T-cell (primary cell): ENCODE measurements at regions not wholly inside any gene's neighbourhood (a gene's known extent, or its start where the extent isn't known, plus 50 kb on each side); places are given as distances from the start of the nearest gene placed in this dataset.

ENCODE experiments used
- ATAC-seq, 4 experiments: fragments of 200-7000 bp in 3 of 4; fragments of 150-1000 bp in 1 of 4; cut with Tn5 transposase; replicated peaks in 1 of 4; 1 replicate in 3 of 4; 2 replicates in 1 of 4; pipeline ENCODE4 v1.10.0; 2021; ENCODE audit warnings: moderate library complexity in 3 of 4, mild to moderate bottlenecking in 2 of 4, moderate number of reproducible peaks in 1 of 4
- CTCF ChIA-PET, 2 donors: fragments of 300-600 bp; sonication (Branson Sonifier 250); formaldehyde crosslinking; loops; one replicate each; lab custom pipeline; 2022; ENCODE audit warnings: antibody characterized with exemption in 2 of 2; lab: Charles Lee
- POLR2A ChIA-PET, 2 donors: fragments of 300-600 bp; sonication (Branson Sonifier 250); formaldehyde crosslinking; loops; one replicate each; lab custom pipeline; 2022; ENCODE audit warnings: antibody characterized with exemption in 2 of 2; lab: Charles Lee
- DNase-seq, 35 experiments: peaks; one replicate each; pipeline versions ENCODE4 v3.0.0 to v3.0.0-alpha.2; 2013 to 2023
- H3K27ac ChIP-seq: one replicate; pipeline ENCODE4 v1.5.1; 2013; ENCODE audit warnings: low read length
- H3K27me3 ChIP-seq, 2 experiments: replicated peaks in 1 of 2; 1 replicate in 1 of 2; 2 replicates in 1 of 2; pipeline versions ENCODE4 v1.6.1 to v1.7.0; 2013; ENCODE audit warnings: low read length in 1 of 2, mixed read lengths in 1 of 2; ENCODE audit not compliant: control insufficient read depth in 2 of 2, insufficient read depth in 2 of 2; ENCODE audit errors: extremely low read depth in 1 of 2
- H3K36me3 ChIP-seq, 2 donors: 1 replicate in 1 of 2; 2 replicates in 1 of 2; pipeline versions ENCODE4 v1.6.1 to v1.7.0; 2013; ENCODE audit warnings: low read length in 1 of 2; ENCODE audit not compliant: control insufficient read depth in 2 of 2, insufficient read depth in 1 of 2; ENCODE audit errors: extremely low read depth in 1 of 2
- H3K4me1 ChIP-seq, 2 experiments: 1 replicate in 1 of 2; 2 replicates in 1 of 2; pipeline versions ENCODE4 v1.6.1 to v1.7.0; 2013; ENCODE audit warnings: low read length in 2 of 2, mixed read lengths in 1 of 2; ENCODE audit not compliant: insufficient read depth in 2 of 2, control insufficient read depth in 1 of 2; ENCODE audit errors: extremely low read depth in 1 of 2
- H3K4me3 ChIP-seq, 2 donors: 1 replicate in 1 of 2; 2 replicates in 1 of 2; pipeline versions ENCODE4 v1.5.1 to v1.7.0; 2013; ENCODE audit warnings: mild to moderate bottlenecking in 2 of 2, low read length in 1 of 2, moderate library complexity in 1 of 2; ENCODE audit not compliant: control insufficient read depth in 1 of 2; ENCODE audit errors: extremely low read depth in 1 of 2
- H3K9me3 ChIP-seq: 2 replicates; pipeline ENCODE4 v1.7.0; 2013
- H3K27ac Mint-ChIP-seq, 2 donors: one replicate each; pipeline ENCODE4 v1.8.0; 2020 to 2021; ENCODE audit warnings: mild to moderate bottlenecking in 2 of 2, mixed read lengths in 2 of 2
- H3K27me3 Mint-ChIP-seq, 2 donors: one replicate each; pipeline ENCODE4 v1.8.0; 2021 to 2022; ENCODE audit warnings: mixed read lengths in 2 of 2
- H3K36me3 Mint-ChIP-seq: one replicate; pipeline ENCODE4 v1.8.0; 2021; ENCODE audit warnings: mixed read lengths
- H3K4me1 Mint-ChIP-seq, 3 donors: one replicate each; pipeline ENCODE4 v1.8.0; 2020 to 2022; ENCODE audit warnings: mixed read lengths in 3 of 3, mild to moderate bottlenecking in 1 of 3
- H3K4me3 Mint-ChIP-seq, 3 donors: one replicate each; pipeline ENCODE4 v1.8.0; 2020 to 2022; ENCODE audit warnings: mild to moderate bottlenecking in 3 of 3, mixed read lengths in 3 of 3, moderate library complexity in 3 of 3
- H3K9me3 Mint-ChIP-seq, 3 donors: one replicate each; pipeline ENCODE4 v1.8.0; 2020 to 2022; ENCODE audit warnings: mixed read lengths in 3 of 3
- WGBS: methylation state at CpG from one replicate; pipeline ENCODE4 v1.1.5; 2013; ENCODE audit warnings: missing lambda C conversion rate; ENCODE audit not compliant: insufficient coverage; 5-methylcytosine and 5-hydroxymethylcytosine counted together

GRCh38 chr2:66753660-66754059 lies 318.7 kb downstream of the MEIS1 start:
- Histone ChIP-seq H3K9me3 (no peaks in the 10 kb centered on the region), H3K4me1 (no peaks in the 10 kb centered on the region), H3K4me3 (no peak overlapping the region), H3K27me3 (no peaks in the 10 kb centered on the region), H3K36me3 (no peaks in the 10 kb centered on the region), H3K27ac (no peak overlapping the region)
- peaks cover 7 to 14% (median 11%) of the 10 kb centered on the region in 3 donors for H3K9me3 Mint-ChIP-seq
- CTCF ChIA-PET, result no interaction called here
- POLR2A ChIA-PET, result no interaction called here
- H3K27ac Mint-ChIP-seq, result no peak overlapping the region
- no peak overlapping the region for H3K4me3 Mint-ChIP-seq
- no peaks in the 10 kb centered on the region for H3K4me1 Mint-ChIP-seq
- DNase-seq (no peak), ATAC-seq (no peak)
- 100% methylated on average over 1 of the region's 3 CpGs for WGBS
- H3K36me3 Mint-ChIP-seq, result no peaks in the 10 kb centered on the region
- H3K27me3 Mint-ChIP-seq, result peaks cover 0 to 3% of the 10 kb centered on the region in 2 donors

- ChIA-PET POLR2A (no interaction called here), CTCF (interaction anchor here in 1 of 2 donors (1.2 kb wide), 1 partner anchor 30 kb away, joined by 3 read pairs; no protein-coding TSS in a partner anchor)
- Histone ChIP-seq H3K36me3 (no peaks in the 10 kb centered on the region), H3K4me1 (no peaks in the 10 kb centered on the region), H3K9me3 (no peaks in the 10 kb centered on the region), H3K27me3 (no peaks in the 10 kb centered on the region), H3K27ac (no peak overlapping the region), H3K4me3 (no peak overlapping the region)
- no peak for DNase-seq
- Mint-ChIP-seq H3K9me3 (peaks cover 7 to 14% (median 12%) of the 10 kb centered on the region in 3 donors), H3K4me1 (no peaks in the 10 kb centered on the region), H3K27me3 (peaks cover 0 to 3% of the 10 kb centered on the region in 2 donors), H3K4me3 (no peak overlapping the region), H3K36me3 (no peaks in the 10 kb centered on the region), H3K27ac (no peak overlapping the region)
- no peak for ATAC-seq
- no CpG with 5 or more reads among the region's 1 CpG for WGBS
These were observed 321.0 kb downstream of the MEIS1 start for GRCh38 chr2:66755974-66756373.

- Mint-ChIP-seq H3K27me3 (no peaks in the 10 kb centered on the region), H3K36me3 (no peaks in the 10 kb centered on the region), H3K4me3 (no peak overlapping the region), H3K4me1 (no peaks in the 10 kb centered on the region), H3K9me3 (peaks cover 3 to 11% (median 7%) of the 10 kb centered on the region in 3 donors), H3K27ac (no peak overlapping the region)
- CTCF ChIA-PET, result no interaction called here
- ATAC-seq (no peak), DNase-seq (no peak)
- Histone ChIP-seq H3K9me3 (no peaks in the 10 kb centered on the region), H3K27ac (no peak overlapping the region), H3K4me1 (no peaks in the 10 kb centered on the region), H3K4me3 (no peak overlapping the region), H3K36me3 (no peaks in the 10 kb centered on the region), H3K27me3 (no peaks in the 10 kb centered on the region)
- WGBS, result 100% methylated on average over 1 of the region's 2 CpGs
- POLR2A ChIA-PET, result no interaction called here
These were observed 326.9 kb downstream of the MEIS1 start for GRCh38 chr2:66761826-66762225.

- ATAC-seq (no peak), DNase-seq (no peak)
- Mint-ChIP-seq H3K27ac (no peak overlapping the region), H3K4me3 (no peak overlapping the region), H3K4me1 (no peaks in the 10 kb centered on the region), H3K27me3 (no peaks in the 10 kb centered on the region), H3K9me3 (peaks cover 3 to 9% (median 5%) of the 10 kb centered on the region in 3 donors), H3K36me3 (no peaks in the 10 kb centered on the region)
- H3K36me3 ChIP-seq, result no peaks in the 10 kb centered on the region
- H3K9me3 ChIP-seq, result no peaks in the 10 kb centered on the region
- POLR2A ChIA-PET, result no interaction called here
- no peak overlapping the region for H3K4me3 ChIP-seq
- WGBS, result 94% methylated on average over 12 of the region's 25 CpGs
- CTCF ChIA-PET, result no interaction called here
- H3K27me3 ChIP-seq, result no peaks in the 10 kb centered on the region
- H3K4me1 ChIP-seq, result no peaks in the 10 kb centered on the region
- H3K27ac ChIP-seq, result no peak overlapping the region
These were observed 327.8 kb downstream of the MEIS1 start for GRCh38 chr2:66762761-66763160.

- peaks cover 4 to 8% (median 7%) of the 10 kb centered on the region in 3 donors for H3K9me3 Mint-ChIP-seq
- H3K4me3 Mint-ChIP-seq, result no peak overlapping the region
- WGBS, result no CpG with 5 or more reads among the region's 3 CpGs
- H3K27me3 ChIP-seq, result no peaks in the 10 kb centered on the region
- H3K27me3 Mint-ChIP-seq, result no peaks in the 10 kb centered on the region
- no peaks in the 10 kb centered on the region for H3K9me3 ChIP-seq
- H3K4me3 ChIP-seq, result no peak overlapping the region
- no peaks in the 10 kb centered on the region for H3K4me1 Mint-ChIP-seq
- POLR2A ChIA-PET, result no interaction called here
- ATAC-seq, result no peak
- H3K27ac ChIP-seq, result no peak overlapping the region
- H3K36me3 Mint-ChIP-seq, result no peaks in the 10 kb centered on the region
- no peak for DNase-seq
- no peaks in the 10 kb centered on the region for H3K4me1 ChIP-seq
- H3K36me3 ChIP-seq, result no peaks in the 10 kb centered on the region
- no peak overlapping the region for H3K27ac Mint-ChIP-seq
- CTCF ChIA-PET, result no interaction called here
These were observed 331.7 kb downstream of the MEIS1 start for GRCh38 chr2:66766582-66766981.

- H3K9me3 ChIP-seq, result no peaks in the 10 kb centered on the region
- Mint-ChIP-seq H3K27ac (no peak overlapping the region), H3K4me3 (no peak overlapping the region), H3K27me3 (no peaks in the 10 kb centered on the region), H3K4me1 (no peaks in the 10 kb centered on the region), H3K9me3 (peaks cover 0 to 12% (median 4%) of the 10 kb centered on the region in 3 donors), H3K36me3 (no peaks in the 10 kb centered on the region)
- DNase-seq, result no peak
- no peaks in the 10 kb centered on the region for H3K4me1 ChIP-seq
- no peaks in the 10 kb centered on the region for H3K36me3 ChIP-seq
- H3K27me3 ChIP-seq, result no peaks in the 10 kb centered on the region
- no peak for ATAC-seq
- 80% methylated on average over 1 of the region's 1 CpG for WGBS
- H3K27ac ChIP-seq, result no peak overlapping the region
- CTCF ChIA-PET, result no interaction called here
- POLR2A ChIA-PET, result no interaction called here
- H3K4me3 ChIP-seq, result no peak overlapping the region
These were observed 336.5 kb downstream of the MEIS1 start for GRCh38 chr2:66771359-66771976.

- Histone ChIP-seq H3K27ac (no peak overlapping the region), H3K4me1 (no peaks in the 10 kb centered on the region), H3K36me3 (no peaks in the 10 kb centered on the region), H3K27me3 (no peaks in the 10 kb centered on the region), H3K9me3 (no peaks in the 10 kb centered on the region), H3K4me3 (no peak overlapping the region)
- Mint-ChIP-seq H3K36me3 (no peaks in the 10 kb centered on the region), H3K4me3 (no peak overlapping the region), H3K4me1 (no peaks in the 10 kb centered on the region), H3K27ac (no peak overlapping the region), H3K27me3 (no peaks in the 10 kb centered on the region), H3K9me3 (peaks cover 0 to 12% (median 11%) of the 10 kb centered on the region in 3 donors)
- DNase-seq (no peak), ATAC-seq (no peak)
- WGBS, result 86% methylated on average over 1 of the region's 1 CpG
- CTCF ChIA-PET, result no interaction called here
- POLR2A ChIA-PET, result no interaction called here
These were observed 337.7 kb downstream of the MEIS1 start for GRCh38 chr2:66772618-66773017.
